Glutamatergic neuron (in vitro differentiated cells): ENCODE measurements at regions not wholly inside any gene's neighbourhood (a gene's known extent, or its start where the extent isn't known, plus 50 kb on each side); places are given as distances from the start of the nearest gene placed in this dataset.

Source experiments
- DNase-seq: peaks from one replicate; pipeline ENCODE4 v3.0.0; 2022
- H3K27ac Mint-ChIP-seq: one replicate; pipeline ENCODE4 v1.8.0; 2020; ENCODE audit warnings: mild to moderate bottlenecking, mixed read lengths, inconsistent platforms; ENCODE audit not compliant: unreplicated experiment
- H3K27me3 Mint-ChIP-seq: one replicate; pipeline ENCODE4 v1.8.0; 2020; ENCODE audit warnings: mild to moderate bottlenecking, moderate library complexity, mixed read lengths, inconsistent platforms; ENCODE audit not compliant: unreplicated experiment
- H3K36me3 Mint-ChIP-seq: one replicate; pipeline ENCODE4 v1.8.0; 2020; ENCODE audit warnings: mild to moderate bottlenecking, mixed read lengths, inconsistent platforms; ENCODE audit not compliant: unreplicated experiment
- H3K4me1 Mint-ChIP-seq: one replicate; pipeline ENCODE4 v1.8.0; 2020; ENCODE audit warnings: mild to moderate bottlenecking, low read depth, mixed read lengths, inconsistent platforms; ENCODE audit not compliant: unreplicated experiment
- H3K4me3 Mint-ChIP-seq: one replicate; pipeline ENCODE4 v1.8.0; 2020; ENCODE audit warnings: mild to moderate bottlenecking, mixed read lengths, inconsistent platforms; ENCODE audit not compliant: unreplicated experiment
- H3K9me3 Mint-ChIP-seq: one replicate; pipeline ENCODE4 v1.8.0; 2020; ENCODE audit warnings: mild to moderate bottlenecking, moderate library complexity, mixed read lengths, inconsistent platforms; ENCODE audit not compliant: unreplicated experiment
- CTCF ChIP-seq: fragments of 200-600 bp; sonication (generic); IDR thresholded peaks from one replicate; pipeline ENCODE4 v1.5.0; 2021; ENCODE audit not compliant: partially characterized antibody, unreplicated experiment

DNA sequence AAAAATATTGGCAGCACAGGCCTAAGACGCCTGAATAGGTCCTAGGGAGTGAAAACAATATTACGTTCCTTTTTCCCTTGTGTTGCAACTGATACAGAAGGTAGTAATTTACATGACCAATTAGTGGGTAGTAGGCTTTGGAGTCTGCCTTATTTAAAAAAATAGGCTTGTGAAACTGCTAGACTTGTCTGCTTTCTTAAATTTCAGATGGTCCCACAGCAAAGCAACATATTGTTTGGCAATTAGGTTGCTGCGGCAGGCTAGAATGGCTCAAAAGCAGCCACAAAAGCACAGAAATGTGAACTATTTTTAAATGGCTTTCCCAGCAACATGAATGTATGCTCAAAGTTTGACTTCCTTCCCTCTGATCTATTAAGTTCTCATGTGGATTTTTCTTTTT lies 211.9 kb downstream of the TTC8 start:
- no peak overlapping the region for H3K27ac Mint-ChIP-seq

DNA sequence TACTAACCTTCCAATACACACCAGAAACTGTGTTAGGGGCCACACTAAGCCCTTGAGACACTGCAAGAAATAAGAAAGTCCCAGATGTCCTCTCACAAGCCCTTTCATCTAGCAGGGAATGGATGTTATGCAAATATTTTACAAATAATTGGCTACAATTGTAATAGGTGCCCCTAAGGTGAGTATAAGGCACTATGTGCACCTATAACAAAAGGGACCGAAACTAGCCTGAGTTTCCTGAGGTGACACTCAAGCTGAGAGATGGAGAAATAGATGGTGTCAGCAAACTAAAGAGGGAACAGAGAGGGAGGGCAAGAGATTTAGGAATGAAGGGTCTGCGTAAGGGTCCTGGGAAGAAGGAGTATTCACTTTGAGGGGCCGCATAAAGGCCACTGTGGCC lies 212.6 kb downstream of the TTC8 start:
- Mint-ChIP-seq H3K4me3 (no peak overlapping the region), H3K27ac (no peak overlapping the region), H3K36me3 (no peaks in the 10 kb centered on the region), H3K9me3 (no peaks in the 10 kb centered on the region), H3K27me3 (peaks cover 3% of the 10 kb centered on the region), H3K4me1 (peaks cover 7% of the 10 kb centered on the region)
- TF ChIP-seq CTCF: no peak
- no peak for DNase-seq

More for the DNA sequence above, 211.9 kb downstream of the TTC8 start:
- TF ChIP-seq CTCF: no peak
- H3K4me3 Mint-ChIP-seq: no peak overlapping the region
- H3K36me3 Mint-ChIP-seq: no peaks in the 10 kb centered on the region
- peaks cover 7% of the 10 kb centered on the region for H3K4me1 Mint-ChIP-seq
- peaks cover 3% of the 10 kb centered on the region for H3K27me3 Mint-ChIP-seq
- DNase-seq: no peak
- H3K9me3 Mint-ChIP-seq: no peaks in the 10 kb centered on the region

DNA sequence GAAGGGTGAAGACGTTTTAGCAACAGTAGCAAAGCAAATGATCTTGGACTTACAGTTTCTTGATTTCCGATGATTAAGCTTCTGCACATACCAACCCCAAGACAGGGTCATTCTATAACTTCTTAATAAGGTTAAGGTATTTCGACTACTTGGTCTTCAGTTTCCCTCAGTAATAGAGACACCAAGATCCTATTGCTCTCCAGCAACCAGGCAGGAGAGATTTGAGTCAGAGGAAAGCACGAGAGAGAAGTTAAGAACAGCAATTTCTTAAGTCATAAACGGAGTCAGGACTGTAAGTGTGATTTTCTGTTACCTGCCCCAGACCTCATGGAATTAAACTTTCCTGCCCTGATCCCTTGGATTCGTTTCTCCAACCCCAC lies 215.6 kb downstream of the TTC8 start:
- no peak overlapping the region for H3K27ac Mint-ChIP-seq
- peaks cover 7% of the 10 kb centered on the region for H3K4me1 Mint-ChIP-seq
- H3K4me3 Mint-ChIP-seq: no peak overlapping the region
- H3K9me3 Mint-ChIP-seq: peaks cover 2% of the 10 kb centered on the region
- no peak for DNase-seq
- H3K36me3 Mint-ChIP-seq: peaks cover 7% of the 10 kb centered on the region
- H3K27me3 Mint-ChIP-seq: peaks cover 3% of the 10 kb centered on the region
- no peak for TF ChIP-seq CTCF

DNA sequence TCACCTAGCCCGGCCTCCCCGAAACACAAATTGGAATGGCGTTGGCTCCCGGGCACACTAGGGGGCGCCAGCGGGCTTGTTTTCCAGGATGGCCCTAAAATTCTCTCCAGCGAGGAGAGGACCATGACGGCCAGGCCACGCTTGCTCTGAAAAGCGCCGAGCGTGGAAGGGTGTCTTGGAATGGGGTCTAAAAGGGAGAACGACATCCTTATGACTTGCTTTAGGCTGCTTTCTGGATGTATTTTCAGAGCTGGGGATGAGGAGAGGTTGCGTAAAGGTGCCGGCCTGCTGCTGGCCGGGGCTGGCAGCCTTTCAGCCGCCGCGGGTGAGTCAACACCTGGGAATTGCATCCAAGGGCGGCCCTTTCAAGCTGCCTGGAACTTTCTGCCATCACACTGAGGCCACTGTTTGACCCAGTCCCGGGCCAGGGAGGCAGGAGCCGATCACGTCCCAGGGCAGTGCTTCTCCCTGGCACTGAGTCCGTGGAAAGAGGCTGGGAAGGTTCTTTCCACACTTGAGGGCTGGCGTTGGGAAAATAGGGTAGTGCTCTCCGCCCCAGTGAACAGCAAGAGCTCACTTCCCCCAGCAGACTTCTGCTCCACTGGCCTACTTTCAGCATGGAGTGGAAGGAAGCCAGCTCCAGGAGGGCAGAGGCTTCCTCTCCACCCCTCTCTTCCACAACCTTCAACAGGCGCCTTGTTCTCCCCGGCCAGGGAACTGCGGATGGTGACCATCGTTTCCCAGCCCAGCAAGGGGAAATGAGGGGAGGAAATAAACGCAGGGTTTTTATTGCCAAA lies 216.2 kb downstream of the TTC8 start:
- Mint-ChIP-seq H3K27ac (no peak overlapping the region), H3K4me1 (peaks cover 7% of the 10 kb centered on the region), H3K9me3 (peaks cover 2% of the 10 kb centered on the region), H3K36me3 (peaks cover 7% of the 10 kb centered on the region), H3K4me3 (peak overlapping the region; percentile 67), H3K27me3 (no peaks in the 10 kb centered on the region)
- peak; percentile 95 for DNase-seq
- TF ChIP-seq CTCF: peak; percentile 95

DNA sequence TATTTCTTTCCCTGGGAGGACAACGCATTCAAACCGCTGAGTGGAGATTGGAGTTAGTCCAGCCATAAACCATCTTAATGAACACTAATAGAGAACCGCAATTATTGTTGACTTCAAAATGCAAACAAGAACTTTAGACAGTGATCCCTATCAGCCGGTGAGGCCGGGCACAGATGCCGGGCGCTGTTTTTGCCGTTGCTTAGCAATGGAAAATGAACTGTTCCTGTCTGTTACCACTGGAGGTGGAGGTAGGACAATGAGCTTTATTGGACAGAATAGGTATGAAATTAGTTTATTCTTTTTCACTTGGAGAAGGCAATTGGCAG lies 216.8 kb downstream of the TTC8 start:
- no peak overlapping the region for H3K27ac Mint-ChIP-seq
- H3K4me1 Mint-ChIP-seq: peaks cover 7% of the 10 kb centered on the region
- no peak overlapping the region for H3K4me3 Mint-ChIP-seq
- H3K27me3 Mint-ChIP-seq: no peaks in the 10 kb centered on the region
- no peak for DNase-seq
- TF ChIP-seq CTCF: no peak
- peaks cover 7% of the 10 kb centered on the region for H3K36me3 Mint-ChIP-seq
- H3K9me3 Mint-ChIP-seq: peaks cover 2% of the 10 kb centered on the region
